HEK293 (cell line): ENCODE measurements at regions not wholly inside any gene's neighbourhood (a gene's known extent, or its start where the extent isn't known, plus 50 kb on each side); places are given as distances from the start of the nearest gene placed in this dataset.

Experiments
- CTCF ChIA-PET: fragments of 350-600 bp; formaldehyde crosslinking; extraction: SDS; loops from one replicate; lab custom pipeline; 2021; ENCODE audit warnings: antibody characterized with exemption; lab: Yijun Ruan, JAX
- POLR2A ChIA-PET: fragments of 300-600 bp; formaldehyde crosslinking; extraction: SDS; loops from one replicate; lab custom pipeline; 2020; ENCODE audit warnings: antibody characterized with exemption, inconsistent platforms; lab: Yijun Ruan, JAX
- H3K27ac ChIP-seq: fragments of 200-500 bp; sonication (Bioruptor generic); 2 replicates; pipeline ENCODE4 v1.5.1; 2014; ENCODE audit warnings: low read depth, low read length, control low read depth, inconsistent platforms; ENCODE audit errors: extremely low read depth
- H3K36me3 ChIP-seq, 2 experiments: fragments of 200-500 bp in 1 of 2; sonication (Bioruptor generic) in 1 of 2; 1 replicate in 1 of 2; 2 replicates in 1 of 2; pipeline ENCODE4 v1.5.1; 2014 to 2017; ENCODE audit warnings: inconsistent platforms in 2 of 2, low read length in 2 of 2; ENCODE audit not compliant: control insufficient read depth in 2 of 2, insufficient read depth in 1 of 2
- H3K4me1 ChIP-seq: fragments of 200-500 bp; sonication (Bioruptor generic); 2 replicates; pipeline ENCODE4 v1.5.1; 2014; ENCODE audit warnings: mild to moderate bottlenecking, low read length, inconsistent platforms; ENCODE audit not compliant: control insufficient read depth, insufficient read depth
- H3K4me3 ChIP-seq: 2 replicates; pipeline ENCODE4 v1.5.1; 2011; ENCODE audit warnings: low read depth, mild to moderate bottlenecking, control low read depth, low read length, moderate library complexity
- H3K9me3 ChIP-seq: fragments of 200-500 bp; sonication (Bioruptor generic); 2 replicates; pipeline ENCODE4 v1.5.1; 2014; ENCODE audit warnings: low read depth, low read length, inconsistent platforms; ENCODE audit not compliant: control insufficient read depth, insufficient read depth
- FEZF1 ChIP-seq: fragments of 450-650 bp; formaldehyde crosslinking; IDR thresholded peaks from 2 replicates; pipeline ENCODE4 v1.5.1; 2016; ENCODE audit warnings: missing biosample characterization, missing genetic modification characterization
- IKZF3 ChIP-seq: fragments of 450-650 bp; IDR thresholded peaks from 2 replicates; pipeline ENCODE4 v1.5.0; 2018; ENCODE audit warnings: missing biosample characterization, mild to moderate bottlenecking, missing genetic modification characterization, moderate library complexity
- KLF16 ChIP-seq: fragments of 450-650 bp; formaldehyde crosslinking; IDR thresholded peaks from 2 replicates; pipeline ENCODE4 v1.5.1; 2017; ENCODE audit warnings: missing biosample characterization, missing genetic modification characterization
- YY1 ChIP-seq: fragments of 450-650 bp; formaldehyde crosslinking; IDR thresholded peaks from 2 replicates; pipeline ENCODE4 v1.5.1; 2018; ENCODE audit warnings: missing biosample characterization, missing genetic modification characterization
- ZBTB7A ChIP-seq: fragments of 450-650 bp; formaldehyde crosslinking; IDR thresholded peaks from 2 replicates; pipeline ENCODE4 v1.5.1; 2016; ENCODE audit warnings: low read depth, missing biosample characterization, missing genetic modification characterization
- ZNF140 ChIP-seq: fragments of 450-650 bp; formaldehyde crosslinking; IDR thresholded peaks from 2 replicates; pipeline ENCODE4 v1.5.1; 2016; ENCODE audit warnings: missing biosample characterization, missing genetic modification characterization
- ZNF354C ChIP-seq: fragments of 450-650 bp; formaldehyde crosslinking; IDR thresholded peaks from 2 replicates; pipeline ENCODE4 v1.5.1; 2016; ENCODE audit warnings: missing biosample characterization, missing genetic modification characterization, low read depth, borderline replicate concordance
- ZNF391 ChIP-seq: fragments of 450-650 bp; formaldehyde crosslinking; IDR thresholded peaks from 2 replicates; pipeline ENCODE4 v1.5.1; 2016; ENCODE audit warnings: low read depth, missing biosample characterization, missing genetic modification characterization, borderline replicate concordance
- ZNF555 ChIP-seq: fragments of 450-650 bp; formaldehyde crosslinking; conservative IDR thresholded peaks from 2 replicates; pipeline ENCODE4 v1.5.1; 2017; ENCODE audit warnings: missing biosample characterization, mild to moderate bottlenecking, missing genetic modification characterization, inconsistent platforms
- ZNF561 ChIP-seq: fragments of 450-650 bp; IDR thresholded peaks from 2 replicates; pipeline ENCODE4 v1.5.1; 2018; ENCODE audit warnings: missing biosample characterization, missing genetic modification characterization, borderline replicate concordance
- ZNF596 ChIP-seq: fragments of 450-650 bp; IDR thresholded peaks from 2 replicates; pipeline ENCODE4 v1.5.0; 2018; ENCODE audit warnings: missing biosample characterization, mild to moderate bottlenecking, missing genetic modification characterization, moderate library complexity
- ZNF654 ChIP-seq: fragments of 450-650 bp; formaldehyde crosslinking; IDR thresholded peaks from 2 replicates; pipeline ENCODE4 v1.5.1; 2016; ENCODE audit warnings: low read depth, missing biosample characterization, missing genetic modification characterization
- ZNF768 ChIP-seq: fragments of 450-650 bp; formaldehyde crosslinking; IDR thresholded peaks from 2 replicates; pipeline ENCODE4 v1.5.1; 2018; ENCODE audit warnings: missing biosample characterization, mild to moderate bottlenecking, missing genetic modification characterization
- ZNF777 ChIP-seq: fragments of 450-650 bp; formaldehyde crosslinking; IDR thresholded peaks from 2 replicates; pipeline ENCODE4 v1.5.1; 2017; ENCODE audit warnings: missing biosample characterization, missing genetic modification characterization, borderline replicate concordance
- ZNF791 ChIP-seq: fragments of 450-650 bp; formaldehyde crosslinking; IDR thresholded peaks from 2 replicates; pipeline ENCODE4 v1.5.1; 2016; ENCODE audit warnings: missing biosample characterization, missing genetic modification characterization
- TF ChIP-seq, protein P1 (sequence below): fragments of 450-650 bp; formaldehyde crosslinking; IDR thresholded peaks from 2 replicates; pipeline ENCODE4 v1.5.1; 2016; ENCODE audit warnings: missing biosample characterization, missing genetic modification characterization
- TF ChIP-seq, protein P2 (sequence below): fragments of 450-650 bp; formaldehyde crosslinking; IDR thresholded peaks from 2 replicates; pipeline ENCODE4 v1.5.1; 2016; ENCODE audit warnings: missing biosample characterization, missing genetic modification characterization
- TF ChIP-seq, protein P3 (sequence below): fragments of 450-650 bp; formaldehyde crosslinking; IDR thresholded peaks from 2 replicates; pipeline ENCODE4 v1.5.1; 2016; ENCODE audit warnings: missing biosample characterization, missing genetic modification characterization
- TF ChIP-seq, protein P4 (sequence below): fragments of 450-650 bp; formaldehyde crosslinking; IDR thresholded peaks from 2 replicates; pipeline ENCODE4 v1.5.1; 2017; ENCODE audit warnings: missing biosample characterization, mild to moderate bottlenecking, missing genetic modification characterization, moderate library complexity
- TF ChIP-seq, protein P5 (sequence below): fragments of 450-650 bp; formaldehyde crosslinking; IDR thresholded peaks from 2 replicates; pipeline ENCODE4 v1.5.1; 2016; ENCODE audit warnings: missing biosample characterization, missing genetic modification characterization
- TF ChIP-seq, protein P6 (sequence below): fragments of 450-650 bp; formaldehyde crosslinking; IDR thresholded peaks from 2 replicates; pipeline ENCODE4 v1.5.1; 2016; ENCODE audit warnings: missing biosample characterization, missing genetic modification characterization, borderline replicate concordance

DNA sequence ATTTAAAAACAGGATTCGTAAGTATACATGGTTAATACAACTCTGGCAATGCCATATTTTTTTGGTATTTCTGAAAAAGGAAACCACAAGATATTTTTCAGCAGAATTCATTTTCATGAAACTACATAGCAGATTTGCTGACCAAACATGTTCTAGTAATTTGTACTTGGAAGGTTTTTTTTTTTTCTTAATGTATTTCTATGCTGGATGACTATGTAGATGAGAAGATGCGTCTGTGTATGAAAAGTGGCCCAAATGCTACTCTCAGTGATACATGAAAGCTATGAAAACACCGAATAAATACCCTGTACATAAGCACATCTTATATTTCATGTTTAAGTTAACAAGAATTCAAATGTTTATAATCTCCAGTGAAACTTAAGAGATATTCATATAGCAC lies 400.9 kb upstream of the CYLC2 start:
- TF ChIP-seq, protein P1, sequence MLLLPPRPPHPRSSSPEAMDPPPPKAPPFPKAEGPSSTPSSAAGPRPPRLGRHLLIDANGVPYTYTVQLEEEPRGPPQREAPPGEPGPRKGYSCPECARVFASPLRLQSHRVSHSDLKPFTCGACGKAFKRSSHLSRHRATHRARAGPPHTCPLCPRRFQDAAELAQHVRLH (tag by site-specific recombination) = no peak
- no peak for TF ChIP-seq YY1 (tag by site-specific recombination)
- TF ChIP-seq ZNF140 = no peak
- TF ChIP-seq ZBTB7A (tag by site-specific recombination) = no peak
- TF ChIP-seq, protein P2, sequence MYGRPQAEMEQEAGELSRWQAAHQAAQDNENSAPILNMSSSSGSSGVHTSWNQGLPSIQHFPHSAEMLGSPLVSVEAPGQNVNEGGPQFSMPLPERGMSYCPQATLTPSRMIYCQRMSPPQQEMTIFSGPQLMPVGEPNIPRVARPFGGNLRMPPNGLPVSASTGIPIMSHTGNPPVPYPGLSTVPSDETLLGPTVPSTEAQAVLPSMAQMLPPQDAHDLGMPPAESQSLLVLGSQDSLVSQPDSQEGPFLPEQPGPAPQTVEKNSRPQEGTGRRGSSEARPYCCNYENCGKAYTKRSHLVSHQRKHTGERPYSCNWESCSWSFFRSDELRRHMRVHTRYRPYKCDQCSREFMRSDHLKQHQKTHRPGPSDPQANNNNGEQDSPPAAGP = no peak
- TF ChIP-seq, protein P3, sequence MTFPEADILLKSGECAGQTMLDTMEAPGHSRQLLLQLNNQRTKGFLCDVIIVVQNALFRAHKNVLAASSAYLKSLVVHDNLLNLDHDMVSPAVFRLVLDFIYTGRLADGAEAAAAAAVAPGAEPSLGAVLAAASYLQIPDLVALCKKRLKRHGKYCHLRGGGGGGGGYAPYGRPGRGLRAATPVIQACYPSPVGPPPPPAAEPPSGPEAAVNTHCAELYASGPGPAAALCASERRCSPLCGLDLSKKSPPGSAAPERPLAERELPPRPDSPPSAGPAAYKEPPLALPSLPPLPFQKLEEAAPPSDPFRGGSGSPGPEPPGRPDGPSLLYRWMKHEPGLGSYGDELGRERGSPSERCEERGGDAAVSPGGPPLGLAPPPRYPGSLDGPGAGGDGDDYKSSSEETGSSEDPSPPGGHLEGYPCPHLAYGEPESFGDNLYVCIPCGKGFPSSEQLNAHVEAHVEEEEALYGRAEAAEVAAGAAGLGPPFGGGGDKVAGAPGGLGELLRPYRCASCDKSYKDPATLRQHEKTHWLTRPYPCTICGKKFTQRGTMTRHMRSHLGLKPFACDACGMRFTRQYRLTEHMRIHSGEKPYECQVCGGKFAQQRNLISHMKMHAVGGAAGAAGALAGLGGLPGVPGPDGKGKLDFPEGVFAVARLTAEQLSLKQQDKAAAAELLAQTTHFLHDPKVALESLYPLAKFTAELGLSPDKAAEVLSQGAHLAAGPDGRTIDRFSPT (tag by site-specific recombination) = no peak
- Histone ChIP-seq H3K27ac (no peak overlapping the region), H3K4me3 (no peak overlapping the region), H3K4me1 (no peaks in the 10 kb centered on the region), H3K36me3 (no peaks in the 10 kb centered on the region), H3K9me3 (no peaks in the 10 kb centered on the region)
- ChIA-PET CTCF (no interaction called here), POLR2A (no interaction called here)

DNA sequence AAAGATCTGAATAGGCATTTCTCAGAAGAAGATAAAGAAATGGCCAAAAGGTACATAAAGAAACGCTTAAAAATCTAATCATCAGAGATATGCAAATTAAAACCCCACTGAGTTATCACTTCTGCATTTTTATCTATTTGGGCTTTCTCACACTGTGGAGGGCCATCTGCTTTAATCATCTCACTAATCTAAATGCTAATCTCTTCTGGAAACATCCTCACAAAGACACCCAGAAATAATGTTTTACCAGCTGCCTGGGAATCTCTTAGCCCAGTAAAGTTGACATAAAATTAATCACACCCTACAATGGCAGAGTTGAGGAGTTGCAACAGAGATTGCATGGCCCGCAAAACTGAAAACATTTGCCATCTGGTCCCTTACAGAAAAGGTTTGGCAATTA lies 407.9 kb upstream of the CYLC2 start:
- POLR2A ChIA-PET = no interaction called here
- Histone ChIP-seq H3K36me3 (no peaks in the 10 kb centered on the region), H3K4me1 (no peaks in the 10 kb centered on the region), H3K9me3 (no peaks in the 10 kb centered on the region), H3K27ac (no peak overlapping the region), H3K4me3 (no peak overlapping the region)
- CTCF ChIA-PET = interaction anchor here (0.6 kb wide), 1 partner anchor 986 kb away, joined by 3 read pairs; no protein-coding TSS in a partner anchor
- TF ChIP-seq ZNF768 = no peak
- no peak for TF ChIP-seq ZNF354C (tag by site-specific recombination)
- TF ChIP-seq FEZF1 (tag by site-specific recombination) = no peak
- no peak for TF ChIP-seq ZNF555 (tag by site-specific recombination)
- TF ChIP-seq KLF16 = no peak
- TF ChIP-seq ZNF654 (tag by site-specific recombination) = no peak
- TF ChIP-seq, protein P4, sequence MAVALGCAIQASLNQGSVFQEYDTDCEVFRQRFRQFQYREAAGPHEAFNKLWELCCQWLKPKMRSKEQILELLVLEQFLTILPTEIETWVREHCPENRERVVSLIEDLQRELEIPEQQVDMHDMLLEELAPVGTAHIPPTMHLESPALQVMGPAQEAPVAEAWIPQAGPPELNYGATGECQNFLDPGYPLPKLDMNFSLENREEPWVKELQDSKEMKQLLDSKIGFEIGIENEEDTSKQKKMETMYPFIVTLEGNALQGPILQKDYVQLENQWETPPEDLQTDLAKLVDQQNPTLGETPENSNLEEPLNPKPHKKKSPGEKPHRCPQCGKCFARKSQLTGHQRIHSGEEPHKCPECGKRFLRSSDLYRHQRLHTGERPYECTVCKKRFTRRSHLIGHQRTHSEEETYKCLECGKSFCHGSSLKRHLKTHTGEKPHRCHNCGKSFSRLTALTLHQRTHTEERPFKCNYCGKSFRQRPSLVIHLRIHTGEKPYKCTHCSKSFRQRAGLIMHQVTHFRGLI (tag by site-specific recombination) = no peak
- TF ChIP-seq IKZF3 (tag by site-specific recombination) = no peak
- TF ChIP-seq ZNF391 = no peak
- no peak for TF ChIP-seq ZNF791
- TF ChIP-seq, protein P5, sequence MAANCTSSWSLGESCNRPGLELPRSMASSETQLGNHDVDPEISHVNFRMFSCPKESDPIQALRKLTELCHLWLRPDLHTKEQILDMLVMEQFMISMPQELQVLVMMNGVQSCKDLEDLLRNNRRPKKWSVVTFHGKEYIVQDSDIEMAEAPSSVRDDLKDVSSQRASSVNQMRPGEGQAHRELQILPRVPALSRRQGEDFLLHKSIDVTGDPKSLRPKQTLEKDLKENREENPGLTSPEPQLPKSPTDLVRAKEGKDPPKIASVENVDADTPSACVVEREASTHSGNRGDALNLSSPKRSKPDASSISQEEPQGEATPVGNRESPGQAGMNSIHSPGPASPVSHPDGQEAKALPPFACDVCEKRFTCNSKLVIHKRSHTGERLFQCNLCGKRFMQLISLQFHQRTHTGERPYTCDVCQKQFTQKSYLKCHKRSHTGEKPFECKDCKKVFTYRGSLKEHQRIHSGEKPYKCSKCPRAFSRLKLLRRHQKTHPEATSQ (tag by site-specific recombination) = no peak
- no peak for TF ChIP-seq ZNF561 (tag by site-specific recombination)
- no peak for TF ChIP-seq ZNF777
- TF ChIP-seq, protein P6, sequence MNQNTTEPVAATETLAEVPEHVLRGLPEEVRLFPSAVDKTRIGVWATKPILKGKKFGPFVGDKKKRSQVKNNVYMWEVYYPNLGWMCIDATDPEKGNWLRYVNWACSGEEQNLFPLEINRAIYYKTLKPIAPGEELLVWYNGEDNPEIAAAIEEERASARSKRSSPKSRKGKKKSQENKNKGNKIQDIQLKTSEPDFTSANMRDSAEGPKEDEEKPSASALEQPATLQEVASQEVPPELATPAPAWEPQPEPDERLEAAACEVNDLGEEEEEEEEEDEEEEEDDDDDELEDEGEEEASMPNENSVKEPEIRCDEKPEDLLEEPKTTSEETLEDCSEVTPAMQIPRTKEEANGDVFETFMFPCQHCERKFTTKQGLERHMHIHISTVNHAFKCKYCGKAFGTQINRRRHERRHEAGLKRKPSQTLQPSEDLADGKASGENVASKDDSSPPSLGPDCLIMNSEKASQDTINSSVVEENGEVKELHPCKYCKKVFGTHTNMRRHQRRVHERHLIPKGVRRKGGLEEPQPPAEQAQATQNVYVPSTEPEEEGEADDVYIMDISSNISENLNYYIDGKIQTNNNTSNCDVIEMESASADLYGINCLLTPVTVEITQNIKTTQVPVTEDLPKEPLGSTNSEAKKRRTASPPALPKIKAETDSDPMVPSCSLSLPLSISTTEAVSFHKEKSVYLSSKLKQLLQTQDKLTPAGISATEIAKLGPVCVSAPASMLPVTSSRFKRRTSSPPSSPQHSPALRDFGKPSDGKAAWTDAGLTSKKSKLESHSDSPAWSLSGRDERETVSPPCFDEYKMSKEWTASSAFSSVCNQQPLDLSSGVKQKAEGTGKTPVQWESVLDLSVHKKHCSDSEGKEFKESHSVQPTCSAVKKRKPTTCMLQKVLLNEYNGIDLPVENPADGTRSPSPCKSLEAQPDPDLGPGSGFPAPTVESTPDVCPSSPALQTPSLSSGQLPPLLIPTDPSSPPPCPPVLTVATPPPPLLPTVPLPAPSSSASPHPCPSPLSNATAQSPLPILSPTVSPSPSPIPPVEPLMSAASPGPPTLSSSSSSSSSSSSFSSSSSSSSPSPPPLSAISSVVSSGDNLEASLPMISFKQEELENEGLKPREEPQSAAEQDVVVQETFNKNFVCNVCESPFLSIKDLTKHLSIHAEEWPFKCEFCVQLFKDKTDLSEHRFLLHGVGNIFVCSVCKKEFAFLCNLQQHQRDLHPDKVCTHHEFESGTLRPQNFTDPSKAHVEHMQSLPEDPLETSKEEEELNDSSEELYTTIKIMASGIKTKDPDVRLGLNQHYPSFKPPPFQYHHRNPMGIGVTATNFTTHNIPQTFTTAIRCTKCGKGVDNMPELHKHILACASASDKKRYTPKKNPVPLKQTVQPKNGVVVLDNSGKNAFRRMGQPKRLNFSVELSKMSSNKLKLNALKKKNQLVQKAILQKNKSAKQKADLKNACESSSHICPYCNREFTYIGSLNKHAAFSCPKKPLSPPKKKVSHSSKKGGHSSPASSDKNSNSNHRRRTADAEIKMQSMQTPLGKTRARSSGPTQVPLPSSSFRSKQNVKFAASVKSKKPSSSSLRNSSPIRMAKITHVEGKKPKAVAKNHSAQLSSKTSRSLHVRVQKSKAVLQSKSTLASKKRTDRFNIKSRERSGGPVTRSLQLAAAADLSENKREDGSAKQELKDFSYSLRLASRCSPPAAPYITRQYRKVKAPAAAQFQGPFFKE (tag by site-specific recombination) = no peak
- no peak for TF ChIP-seq ZNF596
